Adrenal gland (tissue), 9 donors: ENCODE measurements at regions not wholly inside any gene's neighbourhood (a gene's known extent, or its start where the extent isn't known, plus 50 kb on each side); places are given as distances from the start of the nearest gene placed in this dataset.

ENCODE experiments used
- DNase-seq, 7 donors: peaks; one replicate each; pipeline ENCODE4 v3.0.0-alpha.2; 2019 to 2020
- H3K27ac ChIP-seq, 5 donors: fragments of 200-600 bp; sonication (generic) in 4 of 5; 1 replicate in 3 of 5; 2 replicates in 2 of 5; pipeline versions ENCODE4 v1.5.1 to v1.8.0; 2016 to 2020; ENCODE audit warnings: mild to moderate bottlenecking in 1 of 5
- H3K27me3 ChIP-seq: fragments of 200-600 bp; 2 replicates; pipeline ENCODE4 v1.8.0; 2021
- H3K36me3 ChIP-seq, 2 donors: fragments of 200-600 bp; replicated peaks in 1 of 2; 1 replicate in 1 of 2; 2 replicates in 1 of 2; pipeline versions ENCODE4 v1.5.1 to v1.8.0; 2018 to 2022
- H3K4me1 ChIP-seq, 2 donors: fragments of 200-600 bp; replicated peaks in 1 of 2; 1 replicate in 1 of 2; 2 replicates in 1 of 2; pipeline versions ENCODE4 v1.5.1 to v1.8.0; 2018 to 2021
- H3K4me3 ChIP-seq, 4 donors: fragments of 200-600 bp; sonication (generic) in 3 of 4; one replicate each; pipeline ENCODE4 v1.5.1; 2016 to 2018
- H3K9me3 ChIP-seq, 3 donors: fragments of 200-600 bp; sonication (generic) in 1 of 3; replicated peaks in 1 of 3; 1 replicate in 2 of 3; 2 replicates in 1 of 3; pipeline versions ENCODE4 v1.5.1 to v1.8.0; 2016 to 2021
- CTCF ChIP-seq, 6 experiments: fragments of 450-650 bp in 4 of 6; fragments of 200-600 bp in 2 of 6; sonication (generic) in 1 of 6; IDR thresholded peaks; 1 replicate in 5 of 6; 2 replicates in 1 of 6; pipeline versions ENCODE4 v1.5.1 to v1.8.0; 2016 to 2021; ENCODE audit warnings: antibody characterized with exemption in 6 of 6, mild to moderate bottlenecking in 2 of 6, moderate library complexity in 1 of 6
- POLR2A ChIP-seq, 2 donors: fragments of 450-650 bp; IDR thresholded peaks; one replicate each; pipeline ENCODE4 v1.6.1; 2017; ENCODE audit warnings: antibody characterized with exemption in 2 of 2, mild to moderate bottlenecking in 2 of 2, moderate library complexity in 1 of 2
- WGBS, 4 donors: extraction: QIAGEN DNeasy Blood & Tissue Kit in 2 of 4; methylation state at CpG; one replicate each; pipeline versions ENCODE4 v1.1.5 to v1.1.7; 2013 to 2017; 5-methylcytosine and 5-hydroxymethylcytosine counted together
- intact Hi-C, 2 donors: fragments of 100-400 bp; cut with DNase I; formaldehyde crosslinking; loops; one replicate each; pipeline versions ENCODE4 v1.14.1 to v1.15.0; 2022 to 2023
- donor health status: healthy with polysubstance abuse.
- donor health status: Bipolar disorder and iron deficiency.
- donor health status: DM: yes; HTN: yes; CAD: no.
- donor health status: DM: no; HTN: no; CAD: no.
- donor health status: DM: no; HTN: no; CAD: no.

DNA sequence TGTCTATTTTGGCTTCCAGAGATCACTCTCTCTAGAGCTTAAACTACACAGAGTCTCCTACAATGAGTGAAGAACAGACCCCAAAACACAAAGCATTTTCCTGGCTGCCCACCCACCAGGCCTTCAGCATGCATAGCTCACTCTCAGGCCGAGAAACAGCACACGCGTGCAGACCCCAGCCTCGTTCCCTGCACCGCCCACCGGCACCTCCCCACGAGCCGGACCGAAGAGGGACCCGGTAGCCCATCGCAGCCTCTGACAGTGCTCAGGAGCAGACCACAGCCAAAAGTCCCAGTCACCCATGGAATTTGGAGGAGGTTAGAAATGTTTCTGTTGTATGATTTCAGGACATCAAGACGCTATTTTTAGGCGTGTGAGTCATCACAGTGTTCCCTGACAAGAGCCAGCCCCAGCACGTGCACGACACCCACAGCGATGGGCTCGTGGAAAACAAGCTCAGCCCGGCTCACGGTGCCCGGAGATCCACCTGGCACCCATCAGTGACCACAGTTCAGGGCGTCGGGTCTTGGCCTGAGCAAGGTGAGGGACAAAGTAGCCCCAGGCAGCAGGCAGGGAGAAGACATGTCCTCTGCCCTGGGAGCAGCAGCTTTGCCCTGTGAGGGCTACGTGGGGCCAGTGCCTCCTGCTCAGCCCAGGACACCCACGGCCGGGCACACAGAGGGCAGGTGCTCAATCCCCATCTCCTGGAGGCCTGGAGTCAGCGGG is 50.1 kb upstream of the SPACA7 start:
- no peak overlapping the region for H3K4me3 ChIP-seq
- TF ChIP-seq CTCF (IDR thresholded peaks at IDR 0.05) (no peak), POLR2A (IDR thresholded peaks at IDR 0.05) (no peak)
- H3K4me1 ChIP-seq: no peaks in the 10 kb centered on the region
- peaks cover 12% of the 10 kb centered on the region for H3K27me3 ChIP-seq
- intact Hi-C loops: no loop called here
- no peaks in the 10 kb centered on the region for H3K36me3 ChIP-seq
- no peak overlapping the region for H3K27ac ChIP-seq
- H3K9me3 ChIP-seq: no peaks in the 10 kb centered on the region
- WGBS, 4 donors: 70 to 78% (median 72%) methylated on average over 14 to 26 of the region's 26 CpGs
- DNase-seq: no peak
